SU-DHL-6 (cell line): ENCODE measurements at regions not wholly inside any gene's neighbourhood (a gene's known extent, or its start where the extent isn't known, plus 50 kb on each side); places are given as distances from the start of the nearest gene placed in this dataset.

Source experiments
- CTCF ChIP-seq: fragments of 200-600 bp; sonication (generic); IDR thresholded peaks from one replicate; pipeline ENCODE4 v1.5.1; 2017; ENCODE audit warnings: antibody characterized with exemption, mild to moderate bottlenecking, low read length, moderate library complexity; ENCODE audit not compliant: insufficient read depth, poor library complexity, severe bottlenecking
- EZH2phosphoT487 ChIP-seq: fragments of 200-600 bp; sonication (generic), shearing (Covaris generic); conservative IDR thresholded peaks from 2 replicates; pipeline ENCODE4 v1.6.1; 2018; ENCODE audit warnings: mild to moderate bottlenecking, antibody characterized with exemption, low read length, moderate library complexity, mixed read lengths

GRCh38 chr11:15618583-15619032, 503.9 kb downstream of the INSC start:
- no peak for TF ChIP-seq EZH2phosphoT487
- TF ChIP-seq CTCF, result no peak
